Astrocyte (in vitro differentiated cells and primary cell): ENCODE measurements at regions not wholly inside any gene's neighbourhood (a gene's known extent, or its start where the extent isn't known, plus 50 kb on each side); places are given as distances from the start of the nearest gene placed in this dataset.

ENCODE experiments used
- EZH2 ChIP-seq: IDR thresholded peaks from 2 replicates; pipeline ENCODE4 v1.6.1; 2012; ENCODE audit warnings: mild to moderate bottlenecking, low read length, inconsistent platforms; ENCODE audit not compliant: insufficient read depth
- TF ChIP-seq, protein P1 (sequence below): IDR thresholded peaks from 2 replicates; pipeline ENCODE4 v1.5.1; 2011; ENCODE audit warnings: low read depth, mild to moderate bottlenecking, inconsistent platforms, low read length, moderate library complexity; ENCODE audit not compliant: insufficient read depth

GRCh38 chr1:112169517-112169916, 180.0 kb upstream of the KCND3 start:
- TF ChIP-seq, protein P1, sequence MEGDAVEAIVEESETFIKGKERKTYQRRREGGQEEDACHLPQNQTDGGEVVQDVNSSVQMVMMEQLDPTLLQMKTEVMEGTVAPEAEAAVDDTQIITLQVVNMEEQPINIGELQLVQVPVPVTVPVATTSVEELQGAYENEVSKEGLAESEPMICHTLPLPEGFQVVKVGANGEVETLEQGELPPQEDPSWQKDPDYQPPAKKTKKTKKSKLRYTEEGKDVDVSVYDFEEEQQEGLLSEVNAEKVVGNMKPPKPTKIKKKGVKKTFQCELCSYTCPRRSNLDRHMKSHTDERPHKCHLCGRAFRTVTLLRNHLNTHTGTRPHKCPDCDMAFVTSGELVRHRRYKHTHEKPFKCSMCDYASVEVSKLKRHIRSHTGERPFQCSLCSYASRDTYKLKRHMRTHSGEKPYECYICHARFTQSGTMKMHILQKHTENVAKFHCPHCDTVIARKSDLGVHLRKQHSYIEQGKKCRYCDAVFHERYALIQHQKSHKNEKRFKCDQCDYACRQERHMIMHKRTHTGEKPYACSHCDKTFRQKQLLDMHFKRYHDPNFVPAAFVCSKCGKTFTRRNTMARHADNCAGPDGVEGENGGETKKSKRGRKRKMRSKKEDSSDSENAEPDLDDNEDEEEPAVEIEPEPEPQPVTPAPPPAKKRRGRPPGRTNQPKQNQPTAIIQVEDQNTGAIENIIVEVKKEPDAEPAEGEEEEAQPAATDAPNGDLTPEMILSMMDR = no peak
- no peak for TF ChIP-seq EZH2
